ENCODE measurements at regions not wholly inside any gene's neighbourhood (a gene's known extent, or its start where the extent isn't known, plus 50 kb on each side); places are given as distances from the start of the nearest gene placed in this dataset.

DNA sequence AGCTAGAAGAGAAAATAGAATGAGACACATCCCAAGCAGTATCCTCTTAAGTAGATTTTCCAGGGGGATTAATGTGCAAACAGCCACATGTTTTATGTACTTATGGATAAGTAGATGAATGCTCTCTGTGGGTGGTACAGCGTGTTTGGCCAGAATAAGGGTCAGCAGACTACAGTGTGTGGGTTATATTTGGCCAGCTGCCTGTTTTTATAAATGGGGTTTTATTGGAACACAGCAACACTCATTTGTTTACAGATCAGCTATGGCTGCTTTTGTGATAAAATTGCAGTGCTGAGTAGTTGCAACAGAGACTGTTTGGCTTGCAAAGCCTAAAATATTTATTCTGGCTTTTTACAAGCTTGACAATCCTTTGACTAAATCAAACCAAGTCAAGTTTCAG, 780.2 kb upstream of the SEL1L start:
- no peaks in the 10 kb centered on the region for H3K27me3 ChIP-seq (ENCODE audit: insufficient read depth, low read depth)
- no peaks in the 10 kb centered on the region for H4K20me1 ChIP-seq (ENCODE audit: insufficient read depth)
- no peaks in the 10 kb centered on the region for H3K36me3 ChIP-seq (ENCODE audit: insufficient read depth)
- no peak overlapping the region for H3K4me2 ChIP-seq
- H3K79me2 ChIP-seq (ENCODE audit: insufficient read depth, low read depth): no peaks in the 10 kb centered on the region
- H3K9ac ChIP-seq: no peak overlapping the region
- no peaks in the 10 kb centered on the region for H3K4me1 ChIP-seq (ENCODE audit: low read depth, poor library complexity, severe bottlenecking)
- no peak overlapping the region for H3K27ac ChIP-seq
- H2AFZ ChIP-seq (ENCODE audit: low read depth): no peak overlapping the region
- no peak overlapping the region for H3K4me3 ChIP-seq (IDR thresholded peaks at IDR 0.05; ENCODE audit: insufficient read depth, low read depth, low read length)
- TF ChIP-seq, protein P1, sequence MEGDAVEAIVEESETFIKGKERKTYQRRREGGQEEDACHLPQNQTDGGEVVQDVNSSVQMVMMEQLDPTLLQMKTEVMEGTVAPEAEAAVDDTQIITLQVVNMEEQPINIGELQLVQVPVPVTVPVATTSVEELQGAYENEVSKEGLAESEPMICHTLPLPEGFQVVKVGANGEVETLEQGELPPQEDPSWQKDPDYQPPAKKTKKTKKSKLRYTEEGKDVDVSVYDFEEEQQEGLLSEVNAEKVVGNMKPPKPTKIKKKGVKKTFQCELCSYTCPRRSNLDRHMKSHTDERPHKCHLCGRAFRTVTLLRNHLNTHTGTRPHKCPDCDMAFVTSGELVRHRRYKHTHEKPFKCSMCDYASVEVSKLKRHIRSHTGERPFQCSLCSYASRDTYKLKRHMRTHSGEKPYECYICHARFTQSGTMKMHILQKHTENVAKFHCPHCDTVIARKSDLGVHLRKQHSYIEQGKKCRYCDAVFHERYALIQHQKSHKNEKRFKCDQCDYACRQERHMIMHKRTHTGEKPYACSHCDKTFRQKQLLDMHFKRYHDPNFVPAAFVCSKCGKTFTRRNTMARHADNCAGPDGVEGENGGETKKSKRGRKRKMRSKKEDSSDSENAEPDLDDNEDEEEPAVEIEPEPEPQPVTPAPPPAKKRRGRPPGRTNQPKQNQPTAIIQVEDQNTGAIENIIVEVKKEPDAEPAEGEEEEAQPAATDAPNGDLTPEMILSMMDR (conservative IDR thresholded peaks at IDR 0.05; ENCODE audit: low read depth, low read length): no peak

DNA sequence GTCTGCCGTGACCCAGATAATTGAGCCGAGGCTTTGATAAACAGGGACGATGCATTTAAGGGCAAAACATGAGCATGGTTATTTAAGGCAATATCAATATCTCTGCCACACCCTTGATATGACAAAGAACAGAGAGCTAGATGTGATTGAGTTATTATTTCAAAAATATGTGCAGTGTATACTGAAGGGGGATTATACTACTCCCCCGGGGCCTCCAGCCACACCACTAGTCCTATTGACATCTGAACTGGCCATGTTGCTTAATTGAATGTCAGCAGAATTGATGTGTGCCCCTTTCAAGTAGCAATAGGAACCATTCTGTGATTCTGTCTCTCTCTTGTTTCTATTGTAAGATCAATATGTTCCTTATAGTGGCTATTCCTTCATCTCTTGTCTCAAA, 794.8 kb upstream of the SEL1L start:
- Histone ChIP-seq H2AFZ (ENCODE audit: low read depth) (no peak overlapping the region), H3K4me2 (no peak overlapping the region), H3K79me2 (ENCODE audit: insufficient read depth, low read depth) (no peaks in the 10 kb centered on the region), H3K27me3 (ENCODE audit: insufficient read depth, low read depth) (no peaks in the 10 kb centered on the region), H3K9ac (no peak overlapping the region), H3K36me3 (ENCODE audit: insufficient read depth) (no peaks in the 10 kb centered on the region), H3K27ac (no peak overlapping the region), H3K4me1 (ENCODE audit: low read depth, poor library complexity, severe bottlenecking) (no peaks in the 10 kb centered on the region), H3K4me3 (IDR thresholded peaks at IDR 0.05; ENCODE audit: insufficient read depth, low read depth, low read length) (no peak overlapping the region), H4K20me1 (ENCODE audit: insufficient read depth) (no peaks in the 10 kb centered on the region)
- TF ChIP-seq, protein P1 (conservative IDR thresholded peaks at IDR 0.05; ENCODE audit: low read depth, low read length): no peak

- TF ChIP-seq, protein P1 (conservative IDR thresholded peaks at IDR 0.05; ENCODE audit: low read depth, low read length): no peak
- H3K79me2 ChIP-seq (ENCODE audit: insufficient read depth, low read depth): no peaks in the 10 kb centered on the region
- H3K4me3 ChIP-seq (IDR thresholded peaks at IDR 0.05; ENCODE audit: insufficient read depth, low read depth, low read length): no peak overlapping the region
- H3K36me3 ChIP-seq (ENCODE audit: insufficient read depth): no peaks in the 10 kb centered on the region
- H2AFZ ChIP-seq (ENCODE audit: low read depth): no peak overlapping the region
- no peak overlapping the region for H3K9ac ChIP-seq
- no peaks in the 10 kb centered on the region for H4K20me1 ChIP-seq (ENCODE audit: insufficient read depth)
- no peak overlapping the region for H3K27ac ChIP-seq
- H3K27me3 ChIP-seq (ENCODE audit: insufficient read depth, low read depth): no peaks in the 10 kb centered on the region
- no peaks in the 10 kb centered on the region for H3K4me1 ChIP-seq (ENCODE audit: low read depth, poor library complexity, severe bottlenecking)
- no peak overlapping the region for H3K4me2 ChIP-seq
These were observed 807.7 kb upstream of the SEL1L start for GRCh38 chr14:82341261-82341810.

- Histone ChIP-seq H3K4me1 (ENCODE audit: low read depth, poor library complexity, severe bottlenecking) (no peaks in the 10 kb centered on the region), H3K4me2 (no peak overlapping the region), H3K36me3 (ENCODE audit: insufficient read depth) (no peaks in the 10 kb centered on the region), H3K4me3 (IDR thresholded peaks at IDR 0.05; ENCODE audit: insufficient read depth, low read depth, low read length) (no peak overlapping the region), H3K27me3 (ENCODE audit: insufficient read depth, low read depth) (no peaks in the 10 kb centered on the region), H3K79me2 (ENCODE audit: insufficient read depth, low read depth) (no peaks in the 10 kb centered on the region), H3K9ac (no peak overlapping the region), H4K20me1 (ENCODE audit: insufficient read depth) (no peaks in the 10 kb centered on the region), H3K27ac (no peak overlapping the region), H2AFZ (ENCODE audit: low read depth) (no peak overlapping the region)
- TF ChIP-seq, protein P1 (conservative IDR thresholded peaks at IDR 0.05; ENCODE audit: low read depth, low read length): no peak
These were observed 808.9 kb upstream of the SEL1L start for GRCh38 chr14:82342596-82342995.
